GM19023 (cell line): ENCODE measurements at regions not wholly inside any gene's neighbourhood (a gene's known extent, or its start where the extent isn't known, plus 50 kb on each side); places are given as distances from the start of the nearest gene placed in this dataset.
"Not testable (repeated sequence)": the region's sequence is repeated elsewhere in the genome, so short reads cannot be mapped to it uniquely, and the experiment has no call there.

Source experiments
- ATAC-seq: cut with Tn5 transposase; IDR thresholded peaks from one replicate; pipeline ENCODE4 v1.9.1; 2021; ENCODE audit warnings: mild to moderate bottlenecking, moderate library complexity; ENCODE audit not compliant: unreplicated experiment

DNA sequence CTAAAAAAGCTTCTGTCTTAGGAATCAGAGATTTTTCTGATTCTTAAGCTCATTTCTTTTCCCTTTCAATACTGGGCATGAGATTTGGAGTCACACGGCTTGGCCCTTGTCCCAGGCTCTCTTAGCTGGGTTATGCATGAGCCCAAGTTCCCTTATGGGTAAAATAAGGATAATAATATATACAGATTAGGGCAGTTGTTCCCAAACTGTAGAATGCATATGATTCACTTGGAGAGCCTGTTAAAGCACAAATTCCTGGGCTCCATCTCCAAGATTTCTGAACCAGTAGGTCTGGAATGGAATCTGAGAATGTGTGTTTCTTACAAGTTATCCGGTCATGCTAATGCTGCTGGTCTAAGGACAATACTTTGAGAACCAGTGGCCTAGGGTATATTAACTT is 154.0 kb downstream of the REEP3 start:
- ATAC-seq = no peak

GRCh38 chr10:63677001-63677400 is 155.8 kb downstream of the REEP3 start:
- no peak for ATAC-seq

- not testable (repeated sequence) for ATAC-seq
Observed at GRCh38 chr10:63680545-63680944, 159.3 kb downstream of the REEP3 start.

- no peak for ATAC-seq
Observed at GRCh38 chr10:63681993-63682697, 160.9 kb downstream of the REEP3 start.

- ATAC-seq = not testable (repeated sequence)
Observed at GRCh38 chr10:63682698-63683052, 161.5 kb downstream of the REEP3 start.

- ATAC-seq = no peak
Observed at GRCh38 chr10:63683223-63683622, 162.0 kb downstream of the REEP3 start.

GRCh38 chr10:63683686-63684085 is 162.5 kb downstream of the REEP3 start:
- ATAC-seq = no peak

DNA sequence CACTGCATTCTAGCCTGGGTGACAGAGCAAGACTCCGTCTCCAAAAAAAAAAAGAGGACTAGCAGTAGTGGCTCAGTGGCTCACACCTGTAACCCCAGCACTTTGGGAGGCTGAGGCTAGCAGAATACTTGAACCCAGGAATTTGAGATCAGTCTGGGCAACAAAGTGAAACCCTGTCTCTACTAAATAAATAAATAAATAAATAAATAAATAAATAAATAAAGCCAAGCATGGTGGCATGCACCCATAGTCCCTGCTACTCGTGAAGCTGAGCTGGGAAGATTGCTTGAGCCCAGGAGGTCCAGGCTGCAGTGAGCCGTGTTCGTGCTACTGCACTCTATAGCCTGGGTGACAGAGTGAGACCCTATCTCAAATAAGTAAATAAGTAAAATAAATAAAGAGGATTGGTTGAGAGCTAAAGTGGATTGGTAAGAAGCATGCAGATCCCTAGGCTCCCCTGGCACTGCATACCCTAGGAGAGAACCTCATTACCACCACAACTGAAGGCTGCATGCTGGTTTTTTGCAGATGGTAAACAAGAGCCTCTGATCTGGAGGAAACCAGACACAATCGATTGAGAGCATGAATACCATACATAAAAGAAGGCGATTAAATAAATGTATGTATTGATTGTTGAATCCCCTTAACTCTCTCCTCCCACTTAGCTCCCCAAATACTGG is 163.2 kb downstream of the REEP3 start:
- ATAC-seq = no peak

- ATAC-seq = no peak
Observed at GRCh38 chr10:63689768-63690167, 168.6 kb downstream of the REEP3 start.

DNA sequence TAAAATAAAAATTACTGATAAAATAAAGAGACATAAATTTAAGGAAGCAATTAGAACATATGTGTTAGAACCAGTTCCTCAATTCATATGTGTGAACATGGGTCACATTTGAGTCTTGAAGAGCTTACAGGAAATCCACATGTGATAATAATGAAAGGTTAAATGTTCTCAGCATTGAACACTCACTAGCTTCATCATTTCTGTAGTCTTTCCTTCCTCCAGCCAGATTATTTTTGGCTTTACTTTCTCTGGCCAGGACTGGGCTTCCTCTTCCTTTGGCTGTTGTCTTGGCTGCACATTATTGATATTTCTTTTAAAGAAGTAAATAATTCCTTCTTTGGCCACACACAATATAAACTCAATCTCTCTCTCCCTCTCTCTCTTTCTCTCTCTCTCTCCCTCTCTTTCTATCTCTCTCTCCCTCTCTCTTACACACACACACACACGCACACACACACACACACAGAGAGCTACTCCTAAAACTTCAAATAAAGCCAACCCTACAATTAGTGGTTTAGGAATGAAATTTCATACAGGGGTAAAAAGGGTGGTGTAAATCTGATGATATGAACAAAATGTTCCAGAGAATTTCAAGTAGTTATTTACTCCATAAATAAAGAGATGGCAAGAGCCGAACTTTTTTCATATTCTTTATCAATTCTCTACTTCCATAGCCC is 171.2 kb downstream of the REEP3 start:
- ATAC-seq = no peak

GRCh38 chr10:63693021-63693420 is 171.8 kb downstream of the REEP3 start:
- ATAC-seq = not testable (repeated sequence)

DNA sequence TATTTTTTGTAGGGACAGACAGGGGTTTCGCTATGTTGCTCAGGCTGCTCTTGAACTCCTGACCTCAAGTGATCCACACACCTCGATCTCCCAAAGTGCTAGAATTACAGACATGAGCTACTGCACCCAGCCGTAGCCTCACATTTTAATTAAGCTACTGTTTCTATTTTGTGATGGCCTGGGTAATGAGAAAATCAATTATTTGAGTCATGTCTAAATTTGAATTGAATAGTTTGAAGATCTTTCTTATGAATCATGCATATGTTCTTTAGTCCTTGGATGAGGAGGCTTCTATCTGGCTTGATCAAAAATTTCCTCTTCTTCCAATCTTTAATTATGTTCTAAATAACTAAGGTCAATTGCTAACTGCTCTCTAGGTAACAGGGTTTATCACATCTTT is 175.0 kb downstream of the REEP3 start:
- no peak for ATAC-seq

- no peak for ATAC-seq
Observed at GRCh38 chr10:63697956-63698786, 177.0 kb downstream of the REEP3 start.

GRCh38 chr10:63698787-63699150 is 177.6 kb downstream of the REEP3 start:
- no peak for ATAC-seq

- ATAC-seq = no peak
Observed at GRCh38 chr10:63699785-63700613, 178.8 kb downstream of the REEP3 start.

GRCh38 chr10:63700631-63701156 is 179.5 kb downstream of the REEP3 start:
- ATAC-seq = no peak

- no peak for ATAC-seq
Observed at GRCh38 chr10:63702092-63702491, 180.9 kb downstream of the REEP3 start.

- ATAC-seq = no peak
Observed at GRCh38 chr10:63703113-63703670, 182.0 kb downstream of the REEP3 start.

DNA sequence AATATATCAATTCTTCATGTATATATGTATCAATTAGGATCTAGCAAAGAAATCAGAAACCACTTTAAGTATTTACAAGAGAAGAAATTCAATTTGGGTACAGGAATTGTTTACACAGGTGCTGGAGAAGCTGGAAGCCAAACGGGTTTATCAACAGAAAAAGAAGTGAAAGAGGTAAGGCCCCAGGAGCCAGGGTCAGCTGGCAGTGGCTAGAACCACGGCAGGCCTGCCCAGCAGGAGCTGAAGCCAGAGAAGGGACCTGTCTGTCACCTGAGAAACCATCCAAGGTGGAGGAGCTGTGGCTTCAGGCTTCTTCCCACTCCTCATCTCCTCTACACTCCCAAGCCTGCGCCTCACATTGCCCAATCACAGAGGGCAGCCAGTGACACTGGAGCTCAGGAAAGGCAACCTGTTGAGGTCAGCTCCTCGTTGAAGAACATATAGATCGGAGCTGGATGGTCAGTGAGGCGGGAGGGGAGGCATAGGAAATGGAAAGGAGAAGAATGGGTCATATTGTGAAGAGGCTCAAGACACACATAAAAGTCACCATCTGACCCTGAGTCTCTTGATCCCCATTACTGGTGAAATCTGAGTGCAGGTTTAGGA is 182.6 kb downstream of the REEP3 start:
- ATAC-seq = no peak
